ENCODE measurements at regions not wholly inside any gene's neighbourhood (a gene's known extent, or its start where the extent isn't known, plus 50 kb on each side); places are given as distances from the start of the nearest gene placed in this dataset.

DNA sequence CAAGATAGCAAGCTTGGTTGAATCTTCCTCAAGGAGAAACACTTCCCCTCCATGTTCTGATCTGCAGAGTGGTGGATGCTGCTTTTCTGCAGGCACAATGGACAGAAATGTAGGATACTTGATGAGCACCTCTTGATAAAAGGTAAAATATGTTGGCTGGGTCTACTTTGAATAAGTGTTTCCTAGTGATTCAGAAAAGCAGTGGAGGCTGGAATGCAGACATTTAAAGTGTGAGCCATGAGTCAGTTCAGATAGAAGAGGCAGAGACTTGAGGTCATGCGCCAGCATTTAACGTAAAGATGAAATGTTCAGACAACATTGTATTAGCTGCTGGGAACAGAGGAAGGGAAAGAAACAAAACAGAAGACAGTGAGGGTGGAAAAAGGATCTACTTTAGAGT, 403.1 kb downstream of the ADRA2A start:
- WGBS (ENCODE audit: missing lambda C conversion rate): 81% methylated on average over 2 of the region's 2 CpGs
- POLR2A ChIA-PET: no interaction called here
- Histone ChIP-seq H3K9me3 (no peaks in the 10 kb centered on the region), H3K27ac (no peak overlapping the region), H3K4me2 (no peak overlapping the region), H3K4me3 (no peak overlapping the region), H3K4me1 (no peaks in the 10 kb centered on the region)
- TF ChIP-seq CBX8 (IDR thresholded peaks at IDR 0.05) (no peak), RNF2 (IDR thresholded peaks at IDR 0.05; ENCODE audit: borderline replicate concordance, low read depth) (no peak), ZC3H11A (IDR thresholded peaks at IDR 0.05) (no peak), JUNB (IDR thresholded peaks at IDR 0.05) (no peak), CTCF (IDR thresholded peaks at IDR 0.05) (no peak), NFE2L2 (conservative IDR thresholded peaks at IDR 0.05; ENCODE audit: low read length) (no peak), ZFP36 (IDR thresholded peaks at IDR 0.05; ENCODE audit: borderline replicate concordance, partially characterized antibody) (no peak), RAD21 (conservative IDR thresholded peaks at IDR 0.05 in 1 of 2, IDR thresholded peaks at IDR 0.05 in 1 of 2) (no peak), EHMT2 (IDR thresholded peaks at IDR 0.05; ENCODE audit: low read depth) (no peak), CEBPB (IDR thresholded peaks at IDR 0.05) (no peak), NR3C1 (IDR thresholded peaks at IDR 0.05) (no peak), KDM5A (IDR thresholded peaks at IDR 0.05) (no peak), TFCP2L1 (CRISPR knock-in tag; IDR thresholded peaks at IDR 0.05) (no peak), EHF (CRISPR knock-in tag; IDR thresholded peaks at IDR 0.05) (no peak), ATOH8 (CRISPR knock-in tag; IDR thresholded peaks at IDR 0.05; ENCODE audit: low read depth) (no peak)
- TF ChIP-seq, protein P1, sequence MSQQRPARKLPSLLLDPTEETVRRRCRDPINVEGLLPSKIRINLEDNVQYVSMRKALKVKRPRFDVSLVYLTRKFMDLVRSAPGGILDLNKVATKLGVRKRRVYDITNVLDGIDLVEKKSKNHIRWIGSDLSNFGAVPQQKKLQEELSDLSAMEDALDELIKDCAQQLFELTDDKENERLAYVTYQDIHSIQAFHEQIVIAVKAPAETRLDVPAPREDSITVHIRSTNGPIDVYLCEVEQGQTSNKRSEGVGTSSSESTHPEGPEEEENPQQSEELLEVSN (IDR thresholded peaks at IDR 0.05; ENCODE audit: borderline replicate concordance, low read depth): no peak
- TF ChIP-seq, protein P2, sequence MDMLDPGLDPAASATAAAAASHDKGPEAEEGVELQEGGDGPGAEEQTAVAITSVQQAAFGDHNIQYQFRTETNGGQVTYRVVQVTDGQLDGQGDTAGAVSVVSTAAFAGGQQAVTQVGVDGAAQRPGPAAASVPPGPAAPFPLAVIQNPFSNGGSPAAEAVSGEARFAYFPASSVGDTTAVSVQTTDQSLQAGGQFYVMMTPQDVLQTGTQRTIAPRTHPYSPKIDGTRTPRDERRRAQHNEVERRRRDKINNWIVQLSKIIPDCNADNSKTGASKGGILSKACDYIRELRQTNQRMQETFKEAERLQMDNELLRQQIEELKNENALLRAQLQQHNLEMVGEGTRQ (IDR thresholded peaks at IDR 0.05): no peak
- DNase-seq (ENCODE audit: low read depth in 1 of 2, low spot score in 1 of 2) (no peak), FAIRE-seq (no peak), ATAC-seq (no peak)
- CTCF ChIA-PET: no interaction called here

GRCh38 chr10:111481261-111481826, 404.5 kb downstream of the ADRA2A start:
- H3K4me2 ChIP-seq: no peak overlapping the region
- ChIA-PET POLR2A (no interaction called here), CTCF (interaction anchor here (0.9 kb wide), 1 partner anchor 21 kb away, joined by 4 read pairs; no protein-coding TSS in a partner anchor)
- no peak overlapping the region for H3K27ac ChIP-seq
- DNase-seq (ENCODE audit: low read depth in 1 of 2, low spot score in 1 of 2) (peak in 1 of 2 experiments; percentile 21), FAIRE-seq (no peak), ATAC-seq (no peak)
- WGBS (ENCODE audit: missing lambda C conversion rate): 39% methylated on average over 5 of the region's 5 CpGs
- TF ChIP-seq GATA3 (IDR thresholded peaks at IDR 0.05; ENCODE audit: borderline replicate concordance) (no peak), MAFK (IDR thresholded peaks at IDR 0.05; ENCODE audit: partially characterized antibody) (peak; percentile 49), JUNB (IDR thresholded peaks at IDR 0.05) (no peak), NR3C1 (IDR thresholded peaks at IDR 0.05) (no peak), CBX8 (IDR thresholded peaks at IDR 0.05) (no peak), ZSCAN20 (CRISPR knock-in tag; IDR thresholded peaks at IDR 0.05) (no peak), HES2 (IDR thresholded peaks at IDR 0.05) (no peak), HOXB13 (CRISPR knock-in tag; IDR thresholded peaks at IDR 0.05; ENCODE audit: low read depth) (peak; percentile 55; the same call in 1 of the 2 replicates), HOXB5 (CRISPR knock-in tag; IDR thresholded peaks at IDR 0.05) (no peak)
- H3K4me1 ChIP-seq: no peaks in the 10 kb centered on the region
- no peak overlapping the region for H3K4me3 ChIP-seq
- no peaks in the 10 kb centered on the region for H3K9me3 ChIP-seq
